HCT116 (cell line): ENCODE measurements at regions not wholly inside any gene's neighbourhood (a gene's known extent, or its start where the extent isn't known, plus 50 kb on each side); places are given as distances from the start of the nearest gene placed in this dataset.

Source experiments
- ATAC-seq: fragments of 200-7000 bp; cut with Tn5 transposase; 2 replicates; pipeline ENCODE4 v1.9.1; 2020; ENCODE audit warnings: mild to moderate bottlenecking, moderate library complexity
- BruUV-seq: library from RNA; stranded (reverse); fragments of 400-500 nt; replicated peaks from 2 replicates; lab custom pipeline; 2021; lab: Mats Ljungman, UMichigan
- CTCF ChIA-PET: fragments of 300-600 bp; sonication (Branson Sonifier 250); formaldehyde crosslinking; loops from one replicate; lab custom pipeline; 2021; ENCODE audit warnings: antibody characterized with exemption; lab: Charles Lee
- POLR2A ChIA-PET: fragments of 300-600, 350-600 bp; sonication (Branson Sonifier 250); formaldehyde crosslinking; loops from one replicate; lab custom pipeline; 2021; ENCODE audit warnings: antibody characterized with exemption; lab: Charles Lee
- RAD21 ChIA-PET, 2 experiments: fragments of 300-600 bp; sonication (Branson Sonifier 250); formaldehyde crosslinking; loops; one replicate each; lab custom pipeline; 2023; ENCODE audit warnings: low total read pairs in 2 of 2; ENCODE audit not compliant: uncharacterized antibody in 2 of 2, unreplicated experiment in 2 of 2, low non-redundant PET in 1 of 2; lab: Charles Lee
- DNase-seq: peaks from one replicate; pipeline ENCODE4 v3.0.0-alpha.2; 2010; ENCODE audit warnings: low read depth, low spot score
- H2AFZ ChIP-seq: fragments of 200-600 bp; shearing (Covaris generic), sonication (generic); 2 replicates; pipeline ENCODE4 v1.6.1; 2017; ENCODE audit warnings: low read depth, mixed run types, mixed read lengths, antibody characterized with exemption, low read length; ENCODE audit not compliant: poor library complexity, severe bottlenecking
- H3K27ac ChIP-seq: 2 replicates; pipeline ENCODE4 v1.5.1; 2012; ENCODE audit warnings: low read depth, low read length
- H3K27me3 ChIP-seq: fragments of 200-600 bp; sonication (generic); 2 replicates; pipeline ENCODE4 v1.6.1; 2016; ENCODE audit warnings: mixed run types, low read length, mixed read lengths; ENCODE audit not compliant: insufficient read depth
- H3K36me3 ChIP-seq, 2 experiments: fragments of 200-500 bp in 1 of 2; fragments of 200-600 bp in 1 of 2; sonication (Bioruptor generic) in 1 of 2; sonication (generic) in 1 of 2; 2 replicates each; pipeline versions ENCODE4 v1.5.1 to v1.6.1; 2014 to 2016; ENCODE audit warnings: low read length in 2 of 2, inconsistent platforms in 1 of 2, mixed read lengths in 1 of 2, mixed run types in 1 of 2; ENCODE audit not compliant: insufficient read depth in 2 of 2, control insufficient read depth in 1 of 2
- H3K4me1 ChIP-seq, 2 experiments: fragments of 200-600 bp in 1 of 2; sonication (generic) in 1 of 2; 2 replicates each; pipeline versions ENCODE4 v1.5.1 to v1.6.1; 2012 to 2017; ENCODE audit warnings: low read length in 2 of 2, inconsistent platforms in 1 of 2, mild to moderate bottlenecking in 1 of 2, mixed read lengths in 1 of 2, mixed run types in 1 of 2, moderate library complexity in 1 of 2; ENCODE audit not compliant: insufficient read depth in 2 of 2, control insufficient read depth in 1 of 2
- H3K4me2 ChIP-seq: fragments of 200-600 bp; sonication (generic); 2 replicates; pipeline ENCODE4 v1.6.1; 2017; ENCODE audit warnings: mixed run types, low read length, mixed read lengths
- H3K4me3 ChIP-seq, 2 experiments: fragments of 200-600 bp in 1 of 2; sonication (generic) in 1 of 2; replicated peaks in 1 of 2; 2 replicates each; pipeline ENCODE4 v1.5.1; 2011 to 2016; ENCODE audit warnings: low read length in 2 of 2, control low read depth in 1 of 2, low read depth in 1 of 2, mild to moderate bottlenecking in 1 of 2, mixed read lengths in 1 of 2, mixed run types in 1 of 2
- H3K79me2 ChIP-seq: fragments of 200-600 bp; sonication (generic); 2 replicates; pipeline ENCODE4 v1.6.1; 2017; ENCODE audit warnings: mild to moderate bottlenecking, mixed run types, low read length, moderate library complexity, mixed read lengths; ENCODE audit not compliant: insufficient read depth
- H3K9ac ChIP-seq: fragments of 200-600 bp; sonication (generic); 2 replicates; pipeline ENCODE4 v1.6.1; 2016; ENCODE audit warnings: low read length, mixed read lengths
- H3K9me2 ChIP-seq: fragments of 200-600 bp; sonication (generic), shearing (Covaris generic); 2 replicates; pipeline ENCODE4 v1.6.1; 2017; ENCODE audit warnings: mixed run types, mild to moderate bottlenecking, moderate library complexity; ENCODE audit not compliant: insufficient read depth
- H3K9me3 ChIP-seq, 2 experiments: fragments of 200-500 bp in 1 of 2; fragments of 200-600 bp in 1 of 2; sonication (Bioruptor generic) in 1 of 2; sonication (generic) in 1 of 2; 2 replicates each; pipeline ENCODE4 v1.6.1; 2014 to 2017; ENCODE audit warnings: low read length in 2 of 2, mixed read lengths in 2 of 2, inconsistent platforms in 1 of 2, low read depth in 1 of 2, mild to moderate bottlenecking in 1 of 2, mixed run types in 1 of 2, moderate library complexity in 1 of 2; ENCODE audit not compliant: control insufficient read depth in 1 of 2, insufficient read depth in 1 of 2
- H4K20me1 ChIP-seq: fragments of 200-600 bp; sonication (generic), shearing (Covaris generic); 2 replicates; pipeline ENCODE4 v1.6.1; 2017; ENCODE audit warnings: mixed run types, mild to moderate bottlenecking, moderate library complexity; ENCODE audit not compliant: insufficient read depth
- CBX3 ChIP-seq: IDR thresholded peaks from 2 replicates; pipeline ENCODE4 v1.6.1; 2012; ENCODE audit warnings: low read depth
- CTCF ChIP-seq, 3 experiments: fragments of 200-600 bp in 1 of 3; sonication (generic) in 1 of 3; IDR thresholded peaks in 2 of 3; conservative IDR thresholded peaks in 1 of 3; 2 replicates each; pipeline ENCODE4 v1.5.1; 2012 to 2017; ENCODE audit warnings: low read depth in 2 of 3, low read length in 2 of 3, antibody characterized with exemption in 1 of 3, borderline replicate concordance in 1 of 3, control low read depth in 1 of 3, mild to moderate bottlenecking in 1 of 3, mixed read lengths in 1 of 3, mixed run types in 1 of 3, moderate library complexity in 1 of 3; ENCODE audit not compliant: insufficient read depth in 1 of 3
- EGR1 ChIP-seq: IDR thresholded peaks from 2 replicates; pipeline ENCODE4 v1.6.1; 2012; ENCODE audit warnings: low read depth
- EZH2 ChIP-seq: fragments of 200-600 bp; sonication (generic); IDR thresholded peaks from 2 replicates; pipeline ENCODE4 v1.6.1; 2017; ENCODE audit warnings: antibody characterized with exemption, mixed run types
- EZH2phosphoT487 ChIP-seq: fragments of 200-600 bp; IDR thresholded peaks from 2 replicates; pipeline ENCODE4 v1.6.1; 2018; ENCODE audit warnings: antibody characterized with exemption, borderline replicate concordance
- FOSL1 ChIP-seq: IDR thresholded peaks from 2 replicates; pipeline ENCODE4 v1.6.1; 2012; ENCODE audit warnings: low read depth
- JUND ChIP-seq: IDR thresholded peaks from 2 replicates; pipeline ENCODE4 v1.6.1; 2012
- MAX ChIP-seq: IDR thresholded peaks from 2 replicates; pipeline ENCODE4 v1.6.1; 2012
- RAD21 ChIP-seq: IDR thresholded peaks from 2 replicates; pipeline ENCODE4 v1.6.1; 2012; ENCODE audit warnings: low read depth, mild to moderate bottlenecking
- SIN3A ChIP-seq: IDR thresholded peaks from 2 replicates; pipeline ENCODE4 v1.6.1; 2012; ENCODE audit warnings: low read depth
- SP1 ChIP-seq: IDR thresholded peaks from 2 replicates; pipeline ENCODE4 v1.6.1; 2012; ENCODE audit warnings: low read depth
- ZBTB33 ChIP-seq: IDR thresholded peaks from 2 replicates; pipeline ENCODE4 v1.6.1; 2011; ENCODE audit warnings: mild to moderate bottlenecking, low read length, moderate library complexity; ENCODE audit not compliant: insufficient replicate concordance; ENCODE audit errors: extremely low read depth
- ZFX ChIP-seq: fragments of 450-650 bp; IDR thresholded peaks from 2 replicates; pipeline ENCODE4 v1.6.1; 2017
- ZNF274 ChIP-seq: fragments of 200-500 bp; sonication (Bioruptor generic); IDR thresholded peaks from 2 replicates; pipeline ENCODE4 v1.6.1; 2014; ENCODE audit warnings: mild to moderate bottlenecking, low read depth, low read length, inconsistent platforms
- intact Hi-C: fragments of 100-400 bp; cut with micrococcal nuclease; formaldehyde crosslinking; loops from 2 replicates; pipeline ENCODE4 v1.10.0; 2022
- TF ChIP-seq, protein P1 (sequence below): IDR thresholded peaks from 2 replicates; pipeline ENCODE4 v1.6.1; 2012; ENCODE audit warnings: low read depth

DNA sequence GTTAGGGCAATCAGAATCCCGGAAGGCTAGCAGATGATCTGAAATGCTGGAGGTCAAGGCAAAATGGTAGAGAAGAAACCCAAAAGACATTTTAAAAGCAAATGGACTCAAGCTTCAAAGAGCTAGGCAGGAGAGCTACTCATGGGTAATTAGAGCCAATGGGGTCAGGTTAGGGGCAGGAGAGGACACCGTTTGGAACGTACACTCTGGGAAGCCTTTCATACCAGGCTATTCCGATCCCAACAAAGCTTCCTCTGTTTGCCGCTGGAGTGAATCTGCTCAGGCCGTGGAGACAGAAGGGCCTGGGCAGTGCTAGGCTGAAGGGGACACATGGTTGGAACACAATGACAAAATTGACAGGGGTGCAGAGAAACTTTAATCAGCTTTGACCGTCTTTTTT, 346.6 kb downstream of the RPS6KC1 start:
- no peak overlapping the region for H3K4me2 ChIP-seq
- H3K9me3 ChIP-seq, result no peaks in the 10 kb centered on the region
- H3K79me2 ChIP-seq, result no peaks in the 10 kb centered on the region
- no peaks in the 10 kb centered on the region for H3K36me3 ChIP-seq
- intact Hi-C loops, result no loop called here
- peaks cover 26% of the 10 kb centered on the region for H3K27me3 ChIP-seq
- no peak overlapping the region for H3K4me3 ChIP-seq
- ChIA-PET CTCF (no interaction called here), POLR2A (no interaction called here), RAD21 (no interaction called here)
- no peak overlapping the region for H3K27ac ChIP-seq
- H2AFZ ChIP-seq, result no peak overlapping the region
- no TSS peak for BruUV-seq
- ATAC-seq (no peak), DNase-seq (no peak)
- H4K20me1 ChIP-seq, result no peaks in the 10 kb centered on the region
- H3K9ac ChIP-seq, result no peak overlapping the region
- no peaks in the 10 kb centered on the region for H3K9me2 ChIP-seq
- no peaks in the 10 kb centered on the region for H3K4me1 ChIP-seq
- TF ChIP-seq CTCF (IDR thresholded peaks at IDR 0.05 in 2 of 3, conservative IDR thresholded peaks at IDR 0.05 in 1 of 3; ENCODE audit: borderline replicate concordance in 1 of 3, insufficient read depth in 1 of 3, low read depth in 2 of 3, low read length in 2 of 3), result no peak
- no peak for TF ChIP-seq CBX3
- no peak for TF ChIP-seq JUND
- no peak for TF ChIP-seq ZFX
- no peak for TF ChIP-seq MAX
- no peak for TF ChIP-seq SP1

DNA sequence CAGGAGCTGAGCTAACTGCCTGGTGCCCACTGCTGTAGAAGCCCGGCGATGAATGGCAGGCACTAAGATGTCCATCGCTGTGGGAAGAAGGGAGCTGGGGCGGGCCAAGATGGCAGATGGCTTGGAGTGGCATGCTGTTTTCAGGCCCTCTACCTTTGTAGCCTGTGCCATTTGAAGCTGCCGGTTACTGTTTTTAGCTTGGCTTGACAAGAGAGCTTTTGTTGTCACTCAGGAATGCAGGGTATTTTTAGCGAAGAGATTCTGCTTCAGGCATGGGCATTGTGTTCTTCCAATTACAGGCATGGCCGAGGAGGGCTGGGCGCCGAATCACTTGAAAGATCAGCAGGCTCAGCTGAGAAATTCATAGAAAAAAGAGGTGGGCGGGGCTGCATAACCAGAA, 348.7 kb downstream of the RPS6KC1 start:
- BruUV-seq, result no TSS peak
- H3K27me3 ChIP-seq, result peaks cover 11% of the 10 kb centered on the region; the same call in 1 of the 2 replicates
- no peak overlapping the region for H2AFZ ChIP-seq
- RAD21 ChIA-PET, result no interaction called here
- H3K4me1 ChIP-seq, result no peaks in the 10 kb centered on the region
- H3K9me3 ChIP-seq, result no peaks in the 10 kb centered on the region
- H4K20me1 ChIP-seq, result no peaks in the 10 kb centered on the region
- no peaks in the 10 kb centered on the region for H3K36me3 ChIP-seq
- H3K9me2 ChIP-seq, result no peaks in the 10 kb centered on the region
- no peaks in the 10 kb centered on the region for H3K79me2 ChIP-seq
- CTCF ChIA-PET, result no interaction called here
- H3K27ac ChIP-seq, result no peak overlapping the region
- H3K4me2 ChIP-seq, result no peak overlapping the region
- H3K9ac ChIP-seq, result no peak overlapping the region
- intact Hi-C loops, result no loop called here
- DNase-seq, result no peak
- no peak overlapping the region for H3K4me3 ChIP-seq
- POLR2A ChIA-PET, result no interaction called here
- no peak for ATAC-seq
- TF ChIP-seq JUND (no peak), EGR1 (no peak), ZFX (no peak), FOSL1 (no peak), ZBTB33 (no peak), EZH2 (no peak), ZNF274 (no peak), EZH2phosphoT487 (no peak), SIN3A (no peak), RAD21 (no peak)
- TF ChIP-seq, protein P1, sequence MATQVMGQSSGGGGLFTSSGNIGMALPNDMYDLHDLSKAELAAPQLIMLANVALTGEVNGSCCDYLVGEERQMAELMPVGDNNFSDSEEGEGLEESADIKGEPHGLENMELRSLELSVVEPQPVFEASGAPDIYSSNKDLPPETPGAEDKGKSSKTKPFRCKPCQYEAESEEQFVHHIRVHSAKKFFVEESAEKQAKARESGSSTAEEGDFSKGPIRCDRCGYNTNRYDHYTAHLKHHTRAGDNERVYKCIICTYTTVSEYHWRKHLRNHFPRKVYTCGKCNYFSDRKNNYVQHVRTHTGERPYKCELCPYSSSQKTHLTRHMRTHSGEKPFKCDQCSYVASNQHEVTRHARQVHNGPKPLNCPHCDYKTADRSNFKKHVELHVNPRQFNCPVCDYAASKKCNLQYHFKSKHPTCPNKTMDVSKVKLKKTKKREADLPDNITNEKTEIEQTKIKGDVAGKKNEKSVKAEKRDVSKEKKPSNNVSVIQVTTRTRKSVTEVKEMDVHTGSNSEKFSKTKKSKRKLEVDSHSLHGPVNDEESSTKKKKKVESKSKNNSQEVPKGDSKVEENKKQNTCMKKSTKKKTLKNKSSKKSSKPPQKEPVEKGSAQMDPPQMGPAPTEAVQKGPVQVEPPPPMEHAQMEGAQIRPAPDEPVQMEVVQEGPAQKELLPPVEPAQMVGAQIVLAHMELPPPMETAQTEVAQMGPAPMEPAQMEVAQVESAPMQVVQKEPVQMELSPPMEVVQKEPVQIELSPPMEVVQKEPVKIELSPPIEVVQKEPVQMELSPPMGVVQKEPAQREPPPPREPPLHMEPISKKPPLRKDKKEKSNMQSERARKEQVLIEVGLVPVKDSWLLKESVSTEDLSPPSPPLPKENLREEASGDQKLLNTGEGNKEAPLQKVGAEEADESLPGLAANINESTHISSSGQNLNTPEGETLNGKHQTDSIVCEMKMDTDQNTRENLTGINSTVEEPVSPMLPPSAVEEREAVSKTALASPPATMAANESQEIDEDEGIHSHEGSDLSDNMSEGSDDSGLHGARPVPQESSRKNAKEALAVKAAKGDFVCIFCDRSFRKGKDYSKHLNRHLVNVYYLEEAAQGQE, result no peak
